Hematopoietic multipotent progenitor cell (in vitro differentiated cells): ENCODE measurements at regions not wholly inside any gene's neighbourhood (a gene's known extent, or its start where the extent isn't known, plus 50 kb on each side); places are given as distances from the start of the nearest gene placed in this dataset.

Experiments used
- DNase-seq, 3 donors: peaks; one replicate each; pipeline ENCODE4 v3.0.0-alpha.2; 2011 to 2015; ENCODE audit warnings: low read depth in 2 of 3, low spot score in 2 of 3

- DNase-seq = no peak
These were observed 800.5 kb downstream of the SLITRK6 start for GRCh38 chr13:84998681-84999080.

DNA sequence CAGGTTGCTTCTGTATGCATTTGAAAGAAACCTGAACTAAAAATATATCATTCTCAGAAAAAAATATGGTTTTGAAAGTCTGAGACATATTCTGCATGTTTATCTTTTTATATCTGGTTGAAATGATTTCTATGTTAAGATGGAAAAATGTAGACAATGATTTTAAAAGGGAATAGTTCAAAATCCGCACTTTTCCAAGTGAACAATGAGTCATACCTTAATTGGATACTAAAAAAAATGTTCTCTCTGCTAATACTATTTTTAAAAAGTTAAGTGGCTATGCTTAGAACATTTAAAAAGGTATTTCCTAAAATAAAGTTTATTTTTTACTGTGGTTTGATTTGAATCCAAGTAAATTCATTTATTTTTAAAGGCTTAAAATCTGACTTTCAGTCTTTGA is 801.4 kb downstream of the SLITRK6 start:
- no peak for DNase-seq

DNA sequence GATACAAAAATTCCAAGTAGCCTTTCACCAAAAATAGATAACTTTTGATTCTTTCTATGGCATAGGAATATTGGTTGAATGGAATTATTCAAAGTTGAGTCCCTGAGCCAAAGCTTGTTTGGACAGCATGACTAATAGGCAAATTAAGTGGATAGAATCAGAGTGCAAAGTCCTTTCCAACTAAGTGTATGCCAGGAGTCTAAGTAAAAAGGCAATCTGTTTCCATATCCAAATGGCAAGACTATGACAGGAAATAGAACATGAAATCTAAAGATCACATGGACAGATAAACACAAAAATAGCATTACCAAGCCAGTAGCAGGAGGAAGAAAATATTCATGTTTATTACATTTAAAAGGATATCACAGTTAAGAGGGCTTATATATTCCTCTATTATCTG is 804.6 kb downstream of the SLITRK6 start:
- no peak for DNase-seq

DNA sequence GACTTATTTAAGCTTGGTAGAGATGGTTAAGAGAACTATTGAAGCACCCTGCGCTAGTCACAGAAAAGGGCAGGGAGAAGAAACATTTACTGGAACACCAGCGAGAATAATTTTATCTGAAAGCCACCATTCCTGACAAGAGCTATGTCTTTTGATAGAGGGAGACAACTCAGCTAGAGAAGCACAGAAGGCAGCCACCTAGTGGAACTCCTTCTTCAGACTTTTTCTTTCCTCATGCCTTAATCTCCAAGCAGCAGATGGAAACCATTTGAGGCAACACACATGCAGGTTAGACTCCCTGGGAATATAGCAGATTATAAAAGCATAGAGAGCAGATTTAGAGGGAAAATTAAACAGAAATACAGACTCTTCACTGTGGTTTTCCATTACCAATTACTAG is 813.4 kb downstream of the SLITRK6 start:
- peak in 1 of 3 donors; percentile 29 for DNase-seq

DNA sequence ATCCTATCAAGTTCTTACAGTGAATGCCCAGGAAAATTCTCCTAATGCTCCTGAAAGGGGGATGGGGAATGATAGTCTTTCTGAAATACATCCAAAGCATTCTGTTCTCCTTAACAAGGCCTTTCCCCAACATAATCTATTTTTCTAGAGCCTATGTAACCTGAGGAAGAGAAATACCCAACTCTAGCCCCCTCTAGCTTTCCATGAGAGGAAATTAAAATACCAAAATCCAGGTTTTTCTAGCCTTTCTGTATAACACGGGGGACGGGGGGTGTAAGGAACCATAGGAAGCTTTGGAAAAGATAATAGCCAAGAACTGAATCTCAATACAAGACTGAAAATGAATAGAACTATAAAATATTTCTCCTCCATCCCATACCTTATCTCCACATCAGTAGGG is 815.9 kb downstream of the SLITRK6 start:
- no peak for DNase-seq

GRCh38 chr13:84980571-84980970 is 818.6 kb downstream of the SLITRK6 start:
- DNase-seq = peak in 1 of 3 donors; percentile 50

- DNase-seq = peak in 1 of 3 donors; percentile 29
These were observed 820.4 kb downstream of the SLITRK6 start for GRCh38 chr13:84978851-84979250.

GRCh38 chr13:84973661-84974060 is 825.6 kb downstream of the SLITRK6 start:
- no peak for DNase-seq

GRCh38 chr13:84972907-84973306 is 826.3 kb downstream of the SLITRK6 start:
- DNase-seq = no peak

GRCh38 chr13:84962849-84963248 is 836.4 kb downstream of the SLITRK6 start:
- no peak for DNase-seq

- DNase-seq = no peak
These were observed 837.0 kb downstream of the SLITRK6 start for GRCh38 chr13:84962141-84962750.

GRCh38 chr13:84961023-84961422 is 838.2 kb downstream of the SLITRK6 start:
- no peak for DNase-seq

DNA sequence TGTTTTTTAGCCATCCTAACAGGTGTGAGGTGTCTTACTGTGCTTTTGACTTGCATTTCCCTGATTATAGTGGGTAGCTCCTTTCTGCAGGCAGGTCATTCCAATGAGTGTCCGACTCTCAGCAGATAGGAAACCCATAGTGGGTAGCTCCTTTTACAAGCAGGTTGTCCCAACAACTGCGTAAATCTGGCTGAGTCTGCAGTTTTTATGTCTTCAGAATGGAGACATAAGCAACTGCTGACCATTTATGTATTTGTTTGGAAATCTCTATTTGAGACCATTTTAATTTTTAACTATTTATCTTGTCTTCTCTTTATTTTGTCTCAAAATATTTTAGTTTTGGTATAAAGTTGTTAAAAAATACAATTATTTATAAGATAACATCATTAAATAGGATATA is 839.4 kb downstream of the SLITRK6 start:
- no peak for DNase-seq

- DNase-seq = peak in 1 of 3 donors; percentile 75
These were observed 844.6 kb downstream of the SLITRK6 start for GRCh38 chr13:84954636-84955035.

DNA sequence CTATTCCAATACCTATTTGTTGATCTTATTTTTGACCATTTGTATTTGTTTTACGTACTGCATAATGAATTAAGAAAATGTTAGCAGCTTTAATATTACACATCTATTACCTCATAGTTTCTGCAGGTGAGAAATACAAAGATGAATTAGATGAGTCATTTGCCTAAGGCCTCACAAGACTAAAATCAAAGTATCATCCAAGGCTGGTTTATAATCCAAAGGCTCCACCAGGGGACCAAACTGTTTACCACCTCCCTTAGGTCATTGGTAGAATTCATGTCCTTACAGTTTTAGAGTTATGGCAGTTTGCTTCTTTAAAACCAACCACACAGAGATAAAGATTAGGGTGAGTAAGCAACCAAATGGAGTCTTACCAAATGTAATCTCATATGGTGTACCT is 848.1 kb downstream of the SLITRK6 start:
- no peak for DNase-seq

- DNase-seq = peak in 1 of 3 donors; percentile 43
These were observed 853.0 kb downstream of the SLITRK6 start for GRCh38 chr13:84946192-84946591.

GRCh38 chr13:84940798-84941197 is 858.4 kb downstream of the SLITRK6 start:
- no peak for DNase-seq

DNA sequence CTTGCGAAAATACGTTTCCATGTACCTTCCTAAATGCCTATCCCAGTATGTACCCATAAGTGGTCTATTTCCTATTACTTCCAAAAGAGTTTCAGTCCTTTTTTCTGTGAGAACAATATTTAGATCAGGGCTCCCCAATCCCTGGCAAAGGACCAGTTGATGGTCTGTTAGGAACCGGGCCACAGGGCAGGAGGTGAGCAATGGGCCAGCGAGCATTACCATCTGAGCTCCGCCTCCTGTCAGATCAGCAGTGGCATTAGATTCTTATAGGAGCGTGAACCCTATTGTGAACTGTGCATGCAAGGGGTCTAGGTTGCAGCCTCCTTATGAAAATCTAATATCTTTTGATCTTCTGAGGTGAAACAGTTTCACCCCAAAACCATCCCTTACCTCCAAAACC is 859.1 kb downstream of the SLITRK6 start:
- no peak for DNase-seq

- DNase-seq = peak in 1 of 3 donors; percentile 24
These were observed 864.3 kb downstream of the SLITRK6 start for GRCh38 chr13:84934911-84935310.

DNA sequence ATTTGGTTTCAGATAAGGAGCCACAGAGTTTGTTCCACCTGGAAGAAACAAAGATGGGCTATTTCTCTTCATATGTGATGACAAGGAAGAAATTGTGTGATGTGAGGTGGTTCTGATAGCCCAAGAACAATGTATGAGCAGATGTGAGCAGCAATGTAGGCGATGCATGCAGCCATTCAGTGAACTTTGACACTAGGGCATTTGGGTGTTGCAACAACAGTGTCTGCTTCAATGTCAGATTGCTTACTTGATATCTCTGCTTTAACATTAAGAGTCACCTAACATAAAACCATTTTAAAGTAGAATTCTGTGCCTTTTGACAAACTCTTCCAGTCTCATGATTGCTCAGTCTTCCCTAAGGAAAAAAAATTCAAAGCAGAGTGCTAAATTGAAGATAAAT is 865.4 kb downstream of the SLITRK6 start:
- DNase-seq = no peak

- DNase-seq = no peak
These were observed 868.0 kb downstream of the SLITRK6 start for GRCh38 chr13:84931264-84931663.

- DNase-seq = no peak
These were observed 871.6 kb downstream of the SLITRK6 start for GRCh38 chr13:84927442-84928169.
